GM21515 (cell line): ENCODE measurements at regions not wholly inside any gene's neighbourhood (a gene's known extent, or its start where the extent isn't known, plus 50 kb on each side); places are given as distances from the start of the nearest gene placed in this dataset.
"Not testable (repeated sequence)": the region's sequence is repeated elsewhere in the genome, so short reads cannot be mapped to it uniquely, and the experiment has no call there.

ENCODE experiments used
- ATAC-seq: cut with Tn5 transposase; IDR thresholded peaks from one replicate; pipeline ENCODE4 v1.9.1; 2021; ENCODE audit not compliant: unreplicated experiment

DNA sequence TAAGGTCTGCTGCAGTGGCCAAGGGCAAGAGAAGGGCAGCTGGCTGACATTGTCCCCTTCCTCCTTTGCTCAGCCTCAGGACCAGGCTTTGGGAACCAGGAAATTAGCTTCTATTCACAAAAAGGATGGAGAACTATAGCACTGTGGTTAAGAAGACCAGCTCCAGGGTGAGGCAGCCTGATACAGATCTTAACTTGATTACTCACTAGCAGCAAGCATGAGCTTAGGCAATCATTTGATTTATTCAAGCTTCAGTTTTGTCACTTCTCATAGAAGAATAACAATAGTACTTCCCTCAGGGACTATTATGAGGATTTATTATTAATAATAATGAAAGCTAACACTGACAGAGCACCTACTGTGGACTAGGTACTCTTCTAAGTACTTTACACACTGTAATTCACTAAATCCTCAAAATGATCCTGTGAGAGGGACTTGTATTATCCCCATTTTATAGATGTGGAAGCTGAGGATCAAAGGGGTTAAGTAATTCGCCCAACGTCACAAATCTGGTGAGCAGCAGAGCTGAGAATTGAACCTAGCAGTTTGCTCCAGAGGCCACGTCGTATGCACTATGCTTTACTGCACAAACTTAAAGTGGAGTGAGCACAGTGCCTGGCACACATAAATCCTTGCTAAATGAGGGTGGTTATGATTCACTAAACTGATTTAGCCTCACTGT is 130.4 kb upstream of the PAK3 start:
- ATAC-seq = no peak

- no peak for ATAC-seq
These were observed 131.2 kb upstream of the PAK3 start for GRCh38 chrX:110964786-110965185.

DNA sequence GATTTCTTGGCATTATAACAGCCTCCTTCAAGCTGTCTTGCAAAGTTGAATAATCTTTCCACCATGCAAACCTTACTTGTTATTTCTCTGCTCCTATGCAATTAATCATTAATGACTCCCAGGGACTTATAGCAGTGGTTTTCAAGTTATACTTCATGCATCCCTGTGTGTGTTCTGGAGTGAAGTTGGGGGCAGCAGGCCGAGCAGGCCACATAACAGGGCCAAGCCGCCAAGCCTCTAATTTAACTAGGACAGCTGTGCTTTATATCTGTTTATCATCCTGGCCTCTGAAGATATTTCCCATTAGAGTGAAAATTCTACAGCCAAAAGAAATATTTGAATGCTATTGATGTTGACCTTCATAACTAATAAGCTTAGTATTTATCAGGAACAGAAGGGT is 133.5 kb upstream of the PAK3 start:
- ATAC-seq = no peak

- no peak for ATAC-seq
These were observed 140.3 kb upstream of the PAK3 start for GRCh38 chrX:110955706-110956105.

DNA sequence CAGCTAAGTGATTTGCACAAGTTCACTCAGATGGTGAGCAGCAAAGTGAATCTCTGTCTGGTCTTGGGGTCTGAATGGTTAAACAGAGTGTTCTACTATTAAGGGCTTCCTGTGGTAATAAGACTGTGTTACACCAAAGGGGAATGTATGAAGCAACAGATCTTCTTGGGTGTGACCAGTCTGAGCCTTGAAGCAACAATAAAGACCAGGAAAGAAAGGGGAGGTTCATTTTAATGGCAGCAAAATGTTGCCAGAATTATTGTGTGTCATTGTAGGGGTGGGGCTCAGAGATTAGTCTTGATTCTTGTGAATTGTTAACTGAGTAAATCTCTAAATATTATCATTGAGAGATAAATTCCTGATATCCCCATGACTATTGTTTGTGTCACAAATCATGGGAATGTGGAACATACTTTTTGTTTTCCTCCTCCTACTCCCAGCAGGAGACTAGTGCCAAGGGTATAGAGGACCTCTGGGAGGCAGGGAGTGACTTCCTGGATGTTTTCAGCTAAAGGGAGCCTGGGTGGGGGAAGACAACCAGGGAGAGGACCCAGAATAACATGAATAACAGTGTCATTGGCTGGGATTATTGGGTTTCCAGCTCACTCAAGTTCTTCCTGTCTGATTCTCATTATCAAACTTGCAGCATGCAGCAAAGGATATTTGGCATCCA is 141.4 kb upstream of the PAK3 start:
- no peak for ATAC-seq

DNA sequence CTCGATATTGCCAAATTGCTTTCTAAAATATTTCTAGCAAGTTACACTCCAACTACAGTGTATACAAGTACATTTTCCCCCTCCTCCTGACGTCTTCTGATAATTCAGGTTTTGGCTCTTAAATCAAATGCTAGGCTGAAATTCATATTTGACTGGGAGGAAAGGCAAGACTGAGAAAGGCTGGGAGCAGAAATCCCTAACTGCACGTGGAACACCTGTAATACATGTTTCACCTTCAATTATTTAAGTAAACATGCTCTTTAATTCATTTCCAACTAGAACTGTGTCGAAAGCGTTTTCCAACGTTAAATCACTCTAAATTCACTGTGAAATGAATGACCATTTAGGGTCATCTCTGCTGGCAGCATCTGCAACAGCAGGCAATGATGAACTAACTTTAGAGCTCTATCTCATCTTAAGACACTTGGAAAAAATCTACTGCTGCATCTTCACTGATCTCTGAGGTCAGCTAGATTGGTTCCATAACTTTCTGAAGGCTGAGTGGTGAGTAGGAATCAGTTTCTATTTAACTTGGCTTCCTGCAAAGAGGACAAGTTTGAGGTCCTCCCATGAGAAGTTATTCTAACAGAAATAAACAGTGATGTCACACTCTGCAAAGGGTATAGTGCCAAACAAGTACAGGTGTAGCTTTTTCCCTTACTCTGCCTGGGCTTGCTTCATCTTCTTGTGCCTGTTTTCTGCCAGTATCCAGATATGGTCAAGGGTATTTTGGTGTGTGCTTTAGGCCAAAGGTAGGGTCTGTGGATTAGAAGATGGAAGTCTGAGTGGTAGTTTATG is 144.3 kb upstream of the PAK3 start:
- no peak for ATAC-seq

- ATAC-seq = no peak
These were observed 149.4 kb upstream of the CHRDL1 start for GRCh38 chrX:110944751-110945675.

GRCh38 chrX:110944311-110944750 is 148.7 kb upstream of the CHRDL1 start:
- no peak for ATAC-seq

- no peak for ATAC-seq
These were observed 146.3 kb upstream of the CHRDL1 start for GRCh38 chrX:110941906-110942305.

DNA sequence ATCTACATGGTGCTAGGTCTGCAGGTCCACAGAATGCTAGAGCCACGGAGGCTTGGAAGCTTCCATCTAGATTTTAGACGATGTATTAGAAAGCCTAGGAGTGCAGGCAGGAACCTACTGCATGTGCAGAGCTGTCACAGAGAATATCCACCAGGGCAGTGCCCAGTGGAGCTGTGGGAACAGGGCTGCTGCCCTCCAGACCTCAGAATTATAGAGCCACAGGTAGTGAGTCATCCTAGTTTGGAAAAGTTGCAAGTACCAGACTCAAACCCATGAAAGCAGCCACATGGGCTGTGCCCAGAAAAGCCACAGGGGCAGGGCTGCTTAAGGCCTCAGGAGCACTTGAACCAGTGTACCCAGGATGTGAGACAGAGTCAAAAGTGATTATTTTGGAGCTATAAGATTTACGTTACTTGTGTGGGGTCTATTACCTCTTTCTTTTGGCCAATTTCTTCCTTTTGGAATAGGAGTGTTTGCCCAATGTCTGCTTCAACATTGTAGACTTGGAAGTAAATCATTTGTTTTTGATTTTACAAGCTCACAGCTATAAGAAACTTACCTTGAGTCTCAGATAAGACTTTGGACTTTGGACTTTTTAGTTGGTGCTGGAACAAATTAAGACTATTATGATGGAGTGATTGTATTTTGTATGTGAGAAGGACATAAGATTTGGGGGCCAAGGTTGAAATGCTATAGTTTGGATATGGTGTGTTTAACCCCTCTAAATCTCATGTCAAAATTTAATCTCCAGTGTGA is 143.5 kb upstream of the CHRDL1 start:
- ATAC-seq = no peak

GRCh38 chrX:110924871-110925270 is 129.3 kb upstream of the CHRDL1 start:
- ATAC-seq = no peak

DNA sequence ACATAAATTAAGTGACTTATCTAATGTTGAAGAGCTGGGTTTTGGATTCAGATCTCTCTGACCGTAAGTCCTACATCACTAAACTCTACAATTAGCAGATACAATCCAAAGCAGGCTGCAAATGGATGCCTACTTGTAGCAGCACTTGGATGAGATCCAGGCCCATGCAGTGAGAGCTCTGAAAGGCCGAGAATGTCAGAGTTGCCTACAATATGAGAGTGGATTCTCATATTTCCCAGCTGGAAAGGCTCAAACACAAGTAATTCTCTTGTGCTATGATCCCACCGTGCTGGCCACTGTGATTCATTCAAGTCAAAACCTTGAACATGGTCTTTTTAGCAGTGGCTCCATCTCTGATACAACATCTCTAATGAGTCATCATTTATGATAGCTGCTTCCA is 125.4 kb upstream of the CHRDL1 start:
- ATAC-seq = no peak

- no peak for ATAC-seq
These were observed 120.0 kb upstream of the CHRDL1 start for GRCh38 chrX:110915570-110915969.

- no peak for ATAC-seq
These were observed 119.5 kb upstream of the CHRDL1 start for GRCh38 chrX:110915111-110915510.

DNA sequence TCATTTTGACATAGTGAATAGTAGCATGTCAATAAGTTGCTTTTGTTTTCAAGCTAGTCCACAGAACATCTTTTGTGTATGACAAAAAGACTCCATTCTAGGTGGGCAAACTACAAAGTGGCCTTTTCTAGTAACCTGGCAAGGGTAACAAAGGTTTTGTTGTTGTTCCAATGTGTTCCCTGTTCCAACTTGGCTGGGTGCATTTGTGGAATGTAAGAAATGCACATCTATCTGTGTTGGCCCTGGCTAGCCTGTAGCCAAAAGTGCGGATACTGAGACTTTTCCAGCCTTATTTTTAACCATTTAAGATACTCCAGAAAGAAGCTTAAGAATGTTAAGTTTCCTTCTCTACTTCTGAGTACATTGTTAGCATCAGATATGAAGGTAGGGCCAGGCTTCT is 118.7 kb upstream of the CHRDL1 start:
- ATAC-seq = no peak

DNA sequence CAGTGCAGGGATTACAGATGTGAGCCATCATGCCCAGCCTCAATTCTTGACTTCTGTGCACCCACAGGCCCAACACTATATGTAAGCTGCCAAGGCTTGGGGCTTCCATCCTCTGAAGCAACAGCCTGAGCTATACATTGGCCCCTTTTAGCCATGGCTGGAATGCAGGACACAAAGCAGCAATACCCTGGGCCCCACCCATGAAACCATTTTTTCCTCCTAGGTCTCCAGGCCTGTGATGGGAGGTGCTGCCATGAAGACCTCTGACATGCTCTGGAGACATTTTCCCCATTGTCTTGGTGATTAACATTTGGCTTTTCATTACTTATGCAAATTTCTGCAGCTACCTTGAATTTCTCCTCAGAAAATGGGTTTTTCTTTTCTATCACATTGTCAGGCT is 109.1 kb upstream of the CHRDL1 start:
- ATAC-seq = not testable (repeated sequence)

GRCh38 chrX:110881971-110882370 is 86.4 kb upstream of the CHRDL1 start:
- ATAC-seq = no peak

DNA sequence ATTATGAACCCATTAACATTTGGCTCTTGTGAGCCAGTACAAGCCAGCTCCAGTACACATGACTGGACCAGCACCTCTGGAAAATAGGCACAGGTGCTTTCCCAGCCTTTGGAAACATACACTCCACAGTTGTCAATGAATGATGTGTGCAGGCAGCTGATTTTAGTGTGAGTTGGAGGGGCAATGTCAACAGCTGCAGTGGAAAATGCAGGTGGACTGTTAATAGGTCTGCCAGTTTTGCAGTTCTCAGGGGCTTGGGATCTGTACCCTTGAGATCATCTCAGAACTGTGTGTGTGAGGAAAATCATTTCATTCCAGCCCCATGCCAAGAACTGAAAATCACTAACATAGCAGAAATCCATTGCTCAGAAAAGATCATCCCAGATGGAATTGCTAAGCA is 81.7 kb upstream of the CHRDL1 start:
- no peak for ATAC-seq

GRCh38 chrX:110871839-110872238 is 76.2 kb upstream of the CHRDL1 start:
- ATAC-seq = no peak

- ATAC-seq = no peak
These were observed 70.8 kb upstream of the CHRDL1 start for GRCh38 chrX:110866421-110866820.
